ENCODE measurements at regions not wholly inside any gene's neighbourhood (a gene's known extent, or its start where the extent isn't known, plus 50 kb on each side); places are given as distances from the start of the nearest gene placed in this dataset.

GRCh38 chr12:115155665-115156645, 472.0 kb upstream of the TBX3 start:
- no peak for TF ChIP-seq CTCF (IDR thresholded peaks at IDR 0.05)
- TF ChIP-seq POLR2A (IDR thresholded peaks at IDR 0.05) = no peak
